Activated CD8-positive, alpha-beta memory T cell treated with anti-CD3 and anti-CD28 coated beads, Interleukin-2, amount 50 U/mL, for 1 hour (primary cell): ENCODE measurements at regions not wholly inside any gene's neighbourhood (a gene's known extent, or its start where the extent isn't known, plus 50 kb on each side); places are given as distances from the start of the nearest gene placed in this dataset.

Source experiments
- DNase-seq: peaks from one replicate; pipeline ENCODE4 v3.0.0-alpha.2; 2020; ENCODE audit errors: extremely low read depth

GRCh38 chr14:22477569-22478194 lies 111.3 kb downstream of the DAD1 start:
- DNase-seq, result no peak

GRCh38 chr14:22476887-22477286 lies 112.1 kb downstream of the DAD1 start:
- DNase-seq, result no peak

- DNase-seq, result no peak
These were observed 112.8 kb downstream of the DAD1 start for GRCh38 chr14:22476005-22476751.

DNA sequence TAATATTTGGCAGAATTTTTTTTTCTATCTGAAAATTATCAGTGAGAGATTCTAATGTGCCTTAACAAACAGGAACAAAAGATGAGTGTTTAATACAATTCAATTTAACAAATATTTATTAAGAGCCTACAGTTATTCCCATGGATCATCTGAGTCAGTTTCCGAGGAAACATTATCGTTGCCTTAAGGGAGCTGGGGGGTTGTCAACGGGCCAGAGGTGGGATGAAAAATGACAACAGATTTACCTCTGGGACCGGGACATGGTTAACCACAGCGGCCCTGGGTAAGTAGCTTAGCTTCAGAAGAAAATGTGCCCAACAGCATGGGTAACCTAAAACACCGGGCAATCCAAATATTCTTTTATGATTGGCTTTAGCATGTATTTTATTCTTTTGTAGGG lies 113.6 kb downstream of the DAD1 start:
- no peak for DNase-seq

- DNase-seq, result no peak
These were observed 114.2 kb downstream of the DAD1 start for GRCh38 chr14:22474730-22475351.

DNA sequence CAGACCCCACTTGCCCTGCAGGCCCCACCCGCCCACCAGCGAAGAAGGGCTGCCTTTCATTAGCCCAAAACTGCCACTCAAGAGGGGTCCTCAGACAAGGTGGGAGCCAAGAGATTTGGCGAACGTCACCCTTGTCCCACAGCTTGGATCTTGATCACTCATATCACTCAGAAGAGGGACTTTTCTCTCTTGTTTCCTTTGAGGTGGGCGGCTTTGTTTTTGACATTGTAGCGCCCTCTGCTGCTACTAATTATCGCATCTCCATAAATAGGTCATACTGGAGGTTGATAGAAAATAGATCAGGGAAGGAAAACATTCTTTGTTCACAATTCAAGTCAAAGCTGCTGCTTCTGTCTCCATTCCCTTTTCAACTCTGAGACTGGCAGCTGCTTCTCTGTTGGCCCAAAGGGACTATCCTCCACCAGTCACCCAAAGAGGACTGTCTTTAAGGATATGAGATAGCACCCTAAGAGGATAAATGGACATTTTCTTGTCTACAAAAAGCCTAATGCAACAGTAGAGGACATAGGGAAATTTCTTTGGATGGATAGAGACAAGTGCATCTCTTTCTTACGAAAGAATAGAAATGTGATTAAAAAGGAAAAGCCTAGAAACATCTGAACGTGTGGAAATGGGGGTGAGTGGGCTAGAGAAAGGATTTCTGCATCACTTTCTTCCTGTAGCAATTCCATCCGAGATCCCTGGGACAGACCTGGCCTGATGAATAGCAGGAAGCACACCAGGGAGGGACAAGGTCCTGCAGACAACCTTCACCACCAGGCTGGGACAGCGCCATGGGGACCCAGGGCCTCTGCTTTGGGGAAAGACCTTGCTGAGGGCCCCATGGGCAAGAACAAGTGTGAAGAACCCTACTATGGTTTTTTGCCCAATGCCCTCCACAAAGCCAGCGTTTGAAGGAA lies 115.8 kb downstream of the DAD1 start:
- DNase-seq, result no peak

- DNase-seq, result no peak
These were observed 116.6 kb downstream of the DAD1 start for GRCh38 chr14:22472466-22472865.

DNA sequence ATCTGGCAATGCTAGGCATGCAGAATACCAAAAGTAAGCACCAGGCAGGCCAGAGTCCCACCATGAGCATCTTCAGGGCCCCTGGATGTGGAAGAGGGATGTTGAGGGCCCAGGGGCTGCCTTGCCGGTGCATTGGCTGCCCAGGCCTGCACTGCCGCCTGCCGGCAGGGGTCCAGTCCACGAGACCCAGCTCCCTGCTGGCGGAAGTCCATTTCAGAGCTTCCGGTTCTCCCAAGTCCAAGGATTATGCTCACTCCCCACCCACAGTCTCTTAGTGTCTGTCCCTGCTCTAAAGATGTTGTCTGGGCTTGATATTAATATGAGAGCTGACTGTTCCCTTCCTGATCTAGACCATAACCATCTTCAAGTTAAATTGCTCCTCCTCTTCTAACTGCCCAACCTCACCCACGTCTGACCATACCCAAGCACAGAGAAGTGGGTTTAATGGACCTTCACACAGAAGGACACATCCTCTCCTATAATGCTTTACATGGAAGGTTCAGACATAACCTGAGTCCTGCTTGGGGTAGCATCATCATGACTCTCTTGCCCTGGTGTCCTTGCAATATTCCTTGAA lies 117.4 kb downstream of the DAD1 start:
- no peak for DNase-seq

GRCh38 chr14:22469538-22470303 lies 119.3 kb downstream of the DAD1 start:
- DNase-seq, result no peak

- no peak for DNase-seq
These were observed 120.2 kb downstream of the DAD1 start for GRCh38 chr14:22468830-22469229.

GRCh38 chr14:22466491-22466890 lies 122.5 kb downstream of the DAD1 start:
- no peak for DNase-seq

DNA sequence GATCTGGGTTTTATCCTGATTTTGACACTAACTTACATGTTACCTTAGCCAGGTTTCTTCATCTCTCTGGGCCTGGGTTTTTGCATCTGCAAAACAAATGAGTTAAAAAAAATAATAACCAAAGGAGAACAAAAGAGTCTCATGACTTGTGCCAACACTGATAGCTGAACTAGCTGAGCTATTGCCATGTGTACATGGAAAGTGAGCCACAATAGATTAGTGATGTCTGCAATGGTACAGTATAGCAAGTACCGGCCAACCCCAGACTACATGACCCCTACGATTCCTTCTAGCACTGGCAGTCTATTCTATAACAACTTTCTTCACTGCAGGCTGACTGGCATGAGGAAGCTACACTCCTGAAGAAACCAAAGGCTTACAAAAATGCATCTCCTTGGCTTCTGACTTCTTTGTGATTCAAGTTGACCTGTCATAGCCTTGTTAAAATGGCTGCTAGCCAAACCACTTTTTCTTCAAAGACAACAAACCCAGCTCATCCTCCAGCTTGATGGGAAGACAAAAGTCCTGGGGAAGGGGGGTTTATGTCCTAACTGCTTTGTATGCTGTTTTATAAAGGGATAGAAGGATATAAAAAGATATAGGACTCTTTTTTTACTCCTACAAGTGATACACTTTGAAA lies 123.7 kb downstream of the DAD1 start:
- DNase-seq, result no peak

GRCh38 chr14:22464422-22465142 lies 124.4 kb downstream of the DAD1 start:
- no peak for DNase-seq

GRCh38 chr14:22463763-22464173 lies 125.3 kb downstream of the DAD1 start:
- DNase-seq, result no peak

DNA sequence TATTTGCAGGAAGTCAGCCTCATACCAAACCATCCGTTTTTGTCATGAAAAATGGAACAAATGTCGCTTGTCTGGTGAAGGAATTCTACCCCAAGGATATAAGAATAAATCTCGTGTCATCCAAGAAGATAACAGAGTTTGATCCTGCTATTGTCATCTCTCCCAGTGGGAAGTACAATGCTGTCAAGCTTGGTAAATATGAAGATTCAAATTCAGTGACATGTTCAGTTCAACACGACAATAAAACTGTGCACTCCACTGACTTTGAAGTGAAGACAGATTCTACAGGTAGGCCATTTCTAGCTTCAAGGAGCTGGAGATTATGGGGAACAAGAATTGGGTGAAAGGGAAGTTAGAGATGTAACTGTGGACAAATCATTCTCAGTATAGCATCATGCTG lies 126.1 kb downstream of the DAD1 start:
- no peak for DNase-seq

DNA sequence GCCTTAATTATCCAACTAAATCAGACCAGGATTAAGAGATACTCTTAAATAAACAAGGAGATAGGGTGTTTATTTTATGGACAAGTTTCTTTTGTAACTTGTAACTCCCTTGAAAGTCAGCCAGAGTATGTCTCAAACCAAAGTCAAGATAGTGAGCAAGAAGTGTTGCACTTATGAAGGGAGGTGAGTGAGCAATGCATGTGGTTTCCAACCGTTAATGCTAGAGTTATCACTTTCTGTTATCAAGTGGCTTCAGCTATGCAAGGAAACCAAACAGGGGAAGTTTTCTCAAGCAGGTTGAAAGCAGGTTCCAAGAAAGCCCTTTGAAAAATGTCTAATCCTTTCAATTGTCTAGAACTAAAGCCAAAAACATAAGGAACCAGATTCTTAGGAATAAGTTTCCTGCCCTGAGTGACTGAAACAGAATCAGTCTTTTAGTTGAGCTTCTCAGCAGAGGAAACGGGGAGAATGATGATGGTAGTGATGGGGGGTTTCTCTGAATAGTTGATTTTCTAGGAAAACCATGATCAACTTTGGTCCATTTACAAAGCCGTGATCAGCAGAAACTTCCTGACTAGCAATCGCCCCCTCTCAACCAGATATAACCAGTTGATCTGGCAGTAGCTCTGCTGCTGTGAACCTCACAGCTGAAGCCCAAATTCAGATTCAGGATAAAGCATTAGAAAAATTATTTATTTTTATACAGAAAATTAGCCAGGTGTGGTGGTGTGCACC lies 128.4 kb downstream of the DAD1 start:
- no peak for DNase-seq

DNA sequence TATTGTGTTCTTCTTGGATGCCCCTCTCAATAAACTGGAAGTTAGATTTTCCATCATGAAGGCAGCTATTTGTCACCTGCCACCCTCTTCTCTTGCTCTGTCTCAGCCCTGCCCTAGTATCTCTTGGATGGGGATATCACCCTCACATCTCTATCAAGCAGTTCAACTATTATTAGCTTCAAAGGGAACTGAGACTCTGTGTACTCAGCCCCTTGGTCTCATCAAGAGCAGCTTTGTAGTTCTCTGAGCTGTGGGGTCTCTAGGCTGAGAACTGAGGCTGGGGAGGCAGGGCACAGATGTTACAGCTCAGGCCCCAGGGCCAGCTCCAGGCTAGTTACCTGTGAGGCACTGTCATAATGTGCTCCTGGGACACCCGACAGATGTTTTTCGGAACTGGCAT lies 130.3 kb downstream of the DAD1 start:
- no peak for DNase-seq

GRCh38 chr14:22456998-22457594 lies 131.9 kb downstream of the DAD1 start:
- DNase-seq, result no peak

DNA sequence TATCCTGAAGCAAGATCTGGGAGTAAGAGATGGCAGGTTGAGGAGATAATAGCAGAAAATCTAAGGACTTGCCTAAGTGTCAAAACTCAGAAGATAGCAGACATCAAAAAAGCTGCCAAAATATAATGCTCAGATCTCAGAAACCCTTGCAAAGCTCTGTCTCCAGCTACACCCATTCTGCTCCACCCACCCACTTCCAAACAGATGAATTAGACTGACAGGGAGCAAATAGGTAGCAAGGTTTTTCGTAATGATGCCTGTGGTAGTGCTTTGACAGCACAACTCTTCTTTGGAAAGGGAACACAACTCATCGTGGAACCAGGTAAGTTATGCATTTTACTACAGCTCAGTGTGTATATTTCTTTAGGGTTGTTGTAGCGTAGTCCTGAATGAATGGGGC lies 132.6 kb downstream of the DAD1 start:
- no peak for DNase-seq
